Sigmoid colon (tissue), 6 donors: ENCODE measurements at regions not wholly inside any gene's neighbourhood (a gene's known extent, or its start where the extent isn't known, plus 50 kb on each side); places are given as distances from the start of the nearest gene placed in this dataset.

Source experiments
- DNase-seq: peaks from one replicate; pipeline ENCODE4 v3.0.0-alpha.2; 2019
- H3K27ac ChIP-seq, 4 donors: fragments of 200-600 bp; sonication (generic); one replicate each; pipeline ENCODE4 v1.5.1; 2016 to 2019; ENCODE audit warnings: mild to moderate bottlenecking in 1 of 4
- H3K27me3 ChIP-seq, 3 donors: fragments of 200-600 bp; sonication (generic); one replicate each; pipeline ENCODE4 v1.5.1; 2019; ENCODE audit warnings: mild to moderate bottlenecking in 1 of 3
- H3K36me3 ChIP-seq, 4 donors: fragments of 200-600 bp; sonication (generic); one replicate each; pipeline ENCODE4 v1.5.1; 2016 to 2019
- H3K4me1 ChIP-seq, 4 donors: fragments of 200-600 bp; sonication (generic); one replicate each; pipeline ENCODE4 v1.5.1; 2017 to 2019
- H3K4me3 ChIP-seq, 4 donors: fragments of 200-600 bp; sonication (generic); one replicate each; pipeline ENCODE4 v1.5.1; 2017 to 2019; ENCODE audit warnings: mild to moderate bottlenecking in 2 of 4, moderate library complexity in 1 of 4
- H3K9me3 ChIP-seq, 4 donors: fragments of 200-600 bp in 3 of 4; sonication (generic) in 3 of 4; one replicate each; pipeline versions ENCODE4 v1.5.1 to v1.6.1; 2013 to 2019
- CTCF ChIP-seq, 4 experiments: fragments of 450-650 bp in 3 of 4; fragments of 200-600 bp in 1 of 4; IDR thresholded peaks; one replicate each; pipeline ENCODE4 v1.5.1; 2016 to 2019; ENCODE audit warnings: antibody characterized with exemption in 4 of 4, mild to moderate bottlenecking in 3 of 4, moderate library complexity in 2 of 4
- EP300 ChIP-seq, 4 donors: sonication (generic); formaldehyde crosslinking; IDR thresholded peaks; one replicate each; pipeline ENCODE4 v1.6.1; 2017; ENCODE audit warnings: antibody characterized with exemption in 4 of 4
- POLR2A ChIP-seq, 2 donors: fragments of 450-650 bp; IDR thresholded peaks; one replicate each; pipeline ENCODE4 v1.6.1; 2016; ENCODE audit warnings: antibody characterized with exemption in 2 of 2, mild to moderate bottlenecking in 2 of 2, moderate library complexity in 2 of 2
- POLR2AphosphoS5 ChIP-seq, 4 donors: sonication (generic); formaldehyde crosslinking; IDR thresholded peaks; one replicate each; pipeline ENCODE4 v1.6.1; 2017; ENCODE audit warnings: antibody characterized with exemption in 4 of 4
- WGBS, 2 donors: extraction: QIAGEN DNeasy Blood & Tissue Kit; methylation state at CpG; one replicate each; pipeline ENCODE4 v1.1.7; 2013; 5-methylcytosine and 5-hydroxymethylcytosine counted together
- intact Hi-C: fragments of 100-400 bp; cut with DNase I; formaldehyde crosslinking; loops from one replicate; pipeline ENCODE4 v1.15.1; 2023
- donor health status: healthy with polysubstance abuse.
- donor health status: healthy.

GRCh38 chr2:219692521-219692920, 65.1 kb downstream of the SLC4A3 start:
- no peak overlapping the region for H3K27ac ChIP-seq
- no peaks in the 10 kb centered on the region for H3K36me3 ChIP-seq
- H3K27me3 ChIP-seq: no peaks in the 10 kb centered on the region
- TF ChIP-seq CTCF (IDR thresholded peaks at IDR 0.05): no peak
- no peak for TF ChIP-seq POLR2AphosphoS5 (IDR thresholded peaks at IDR 0.05)
- no peak for TF ChIP-seq EP300 (IDR thresholded peaks at IDR 0.05)
- TF ChIP-seq POLR2A (IDR thresholded peaks at IDR 0.05): no peak
- intact Hi-C loops: no loop called here
- peaks cover 0 to 12% (median 3%) of the 10 kb centered on the region in 4 donors for H3K4me1 ChIP-seq
- H3K4me3 ChIP-seq: no peak overlapping the region
- DNase-seq: no peak
- WGBS, 2 donors: 67 to 79% methylated on average over 5 of the region's 5 CpGs
- no peaks in the 10 kb centered on the region for H3K9me3 ChIP-seq

GRCh38 chr2:219695145-219695709, 67.8 kb downstream of the SLC4A3 start:
- Histone ChIP-seq H3K36me3 (no peaks in the 10 kb centered on the region), H3K4me1 (no peaks in the 10 kb centered on the region), H3K27me3 (no peaks in the 10 kb centered on the region), H3K27ac (no peak overlapping the region), H3K9me3 (no peaks in the 10 kb centered on the region), H3K4me3 (no peak overlapping the region)
- DNase-seq: no peak
- intact Hi-C loops: no loop called here
- WGBS, 2 donors: 64 to 69% methylated on average over 3 of the region's 3 CpGs
- TF ChIP-seq CTCF (IDR thresholded peaks at IDR 0.05) (no peak), POLR2A (IDR thresholded peaks at IDR 0.05) (no peak), EP300 (IDR thresholded peaks at IDR 0.05) (no peak), POLR2AphosphoS5 (IDR thresholded peaks at IDR 0.05) (no peak)

GRCh38 chr2:219697811-219698747, 70.6 kb downstream of the SLC4A3 start:
- no peak for TF ChIP-seq POLR2A (IDR thresholded peaks at IDR 0.05)
- TF ChIP-seq POLR2AphosphoS5 (IDR thresholded peaks at IDR 0.05): no peak
- no peak for TF ChIP-seq CTCF (IDR thresholded peaks at IDR 0.05)
- no peak for TF ChIP-seq EP300 (IDR thresholded peaks at IDR 0.05)
- intact Hi-C loops: no loop called here
- 73 to 77% methylated on average over 12 of the region's 12 CpGs for WGBS, 2 donors
- Histone ChIP-seq H3K36me3 (no peaks in the 10 kb centered on the region), H3K27me3 (no peaks in the 10 kb centered on the region), H3K27ac (no peak overlapping the region), H3K4me3 (no peak overlapping the region), H3K9me3 (no peaks in the 10 kb centered on the region), H3K4me1 (peaks cover 0 to 13% (median 9%) of the 10 kb centered on the region in 4 donors)
- no peak for DNase-seq

- Histone ChIP-seq H3K36me3 (no peaks in the 10 kb centered on the region), H3K27ac (no peak overlapping the region), H3K4me1 (peaks cover 0 to 13% (median 9%) of the 10 kb centered on the region in 4 donors), H3K4me3 (no peak overlapping the region), H3K27me3 (no peaks in the 10 kb centered on the region), H3K9me3 (no peaks in the 10 kb centered on the region)
- intact Hi-C loops: no loop called here
- 71 to 75% methylated on average over 15 of the region's 15 CpGs for WGBS, 2 donors
- TF ChIP-seq POLR2AphosphoS5 (IDR thresholded peaks at IDR 0.05) (no peak), POLR2A (IDR thresholded peaks at IDR 0.05) (no peak), EP300 (IDR thresholded peaks at IDR 0.05) (no peak), CTCF (IDR thresholded peaks at IDR 0.05) (no peak)
- DNase-seq: no peak
Measured at GRCh38 chr2:219698748-219699439, 71.5 kb downstream of the SLC4A3 start.
